OCI-LY7 (cell line): ENCODE measurements at regions not wholly inside any gene's neighbourhood (a gene's known extent, or its start where the extent isn't known, plus 50 kb on each side); places are given as distances from the start of the nearest gene placed in this dataset.

ENCODE experiments used
- BruUV-seq: library from RNA; stranded (reverse); fragments of 400-500 nt; replicated peaks from 2 replicates; lab custom pipeline; 2021; lab: Mats Ljungman, UMichigan
- CTCF ChIA-PET: fragments of 300-600 bp; sonication (Branson Sonifier 250); formaldehyde crosslinking; loops from one replicate; lab custom pipeline; 2022; ENCODE audit warnings: antibody characterized with exemption; ENCODE audit not compliant: unreplicated experiment; lab: Charles Lee
- POLR2A ChIA-PET: fragments of 300-600 bp; sonication (Branson Sonifier 250); formaldehyde crosslinking; loops from one replicate; lab custom pipeline; 2022; ENCODE audit warnings: antibody characterized with exemption; lab: Charles Lee
- DNase-seq: peaks from one replicate; pipeline ENCODE4 v3.0.0-alpha.2; 2015; ENCODE audit warnings: low spot score
- H2AFZ ChIP-seq: fragments of 200-600 bp; sonication (generic), shearing (Covaris generic); 2 replicates; pipeline ENCODE4 v1.6.1; 2014; ENCODE audit warnings: mild to moderate bottlenecking, antibody characterized with exemption, low read length, moderate library complexity
- H3K27ac ChIP-seq: fragments of 200-600 bp; sonication (generic); 2 replicates; pipeline ENCODE4 v1.5.1; 2014; ENCODE audit warnings: mixed run types, low read depth, mild to moderate bottlenecking, moderate library complexity, low read length, inconsistent platforms; ENCODE audit not compliant: poor library complexity, severe bottlenecking
- H3K36me3 ChIP-seq: fragments of 200-600 bp; sonication (generic); 2 replicates; pipeline ENCODE4 v1.6.1; 2014; ENCODE audit warnings: mild to moderate bottlenecking, antibody characterized with exemption, low read length, moderate library complexity, mixed read lengths; ENCODE audit not compliant: insufficient read depth
- H3K4me1 ChIP-seq: fragments of 200-600 bp; sonication (generic); 2 replicates; pipeline ENCODE4 v1.5.1; 2014; ENCODE audit warnings: mild to moderate bottlenecking, low read length; ENCODE audit not compliant: insufficient read depth, poor library complexity, severe bottlenecking
- H3K4me2 ChIP-seq: fragments of 200-600 bp; sonication (generic); 2 replicates; pipeline ENCODE4 v1.6.1; 2014; ENCODE audit warnings: mild to moderate bottlenecking, low read length
- H3K4me3 ChIP-seq: fragments of 200-600 bp; sonication (generic); 2 replicates; pipeline ENCODE4 v1.5.1; 2014; ENCODE audit warnings: mild to moderate bottlenecking, low read depth, low read length; ENCODE audit not compliant: poor library complexity, severe bottlenecking
- H3K79me2 ChIP-seq: fragments of 200-600 bp; sonication (generic); 2 replicates; pipeline ENCODE4 v1.6.1; 2016; ENCODE audit warnings: low read depth, mild to moderate bottlenecking, low read length, moderate library complexity, mixed read lengths; ENCODE audit not compliant: insufficient read depth
- H3K9me2 ChIP-seq: fragments of 200-600 bp; sonication (generic); 2 replicates; pipeline ENCODE4 v1.6.1; 2016; ENCODE audit warnings: mild to moderate bottlenecking, low read length, mixed read lengths; ENCODE audit not compliant: insufficient read depth
- H3K9me3 ChIP-seq: fragments of 200-600 bp; sonication (generic); 2 replicates; pipeline ENCODE4 v1.6.1; 2014; ENCODE audit warnings: mild to moderate bottlenecking, mixed run types, low read length, mixed read lengths
- H4K20me1 ChIP-seq: fragments of 200-600 bp; sonication (generic); 2 replicates; pipeline ENCODE4 v1.6.1; 2014; ENCODE audit warnings: mild to moderate bottlenecking, antibody characterized with exemption, low read length, moderate library complexity, mixed read lengths; ENCODE audit not compliant: insufficient read depth
- EZH2phosphoT487 ChIP-seq: fragments of 200-600 bp; sonication (generic); IDR thresholded peaks from 2 replicates; pipeline ENCODE4 v1.6.1; 2018; ENCODE audit warnings: low read depth, borderline replicate concordance, mild to moderate bottlenecking, mixed run types, antibody characterized with exemption, low read length, moderate library complexity, mixed read lengths
- intact Hi-C: fragments of 100-400 bp; cut with micrococcal nuclease; formaldehyde crosslinking; loops from one replicate; pipeline ENCODE4 v1.10.0; 2022; ENCODE audit not compliant: unreplicated experiment
- TF ChIP-seq, protein P1 (sequence below): fragments of 200-600 bp; sonication (generic); conservative IDR thresholded peaks from 2 replicates; pipeline ENCODE4 v1.5.1; 2014; ENCODE audit warnings: mild to moderate bottlenecking, antibody characterized with exemption, low read length, moderate library complexity, mixed read lengths

GRCh38 chr3:88259045-88259444 lies 109.3 kb downstream of the C3orf38 start:
- Histone ChIP-seq H3K36me3 (no peaks in the 10 kb centered on the region), H2AFZ (no peak overlapping the region), H3K27ac (no peak overlapping the region), H3K9me2 (no peaks in the 10 kb centered on the region), H3K4me1 (no peaks in the 10 kb centered on the region), H3K9me3 (no peaks in the 10 kb centered on the region), H3K79me2 (no peaks in the 10 kb centered on the region), H3K4me2 (no peak overlapping the region), H3K4me3 (no peak overlapping the region), H4K20me1 (no peaks in the 10 kb centered on the region)
- no TSS peak for BruUV-seq
- CTCF ChIA-PET = no interaction called here
- POLR2A ChIA-PET = no interaction called here
- no peak for TF ChIP-seq EZH2phosphoT487
- TF ChIP-seq, protein P1, sequence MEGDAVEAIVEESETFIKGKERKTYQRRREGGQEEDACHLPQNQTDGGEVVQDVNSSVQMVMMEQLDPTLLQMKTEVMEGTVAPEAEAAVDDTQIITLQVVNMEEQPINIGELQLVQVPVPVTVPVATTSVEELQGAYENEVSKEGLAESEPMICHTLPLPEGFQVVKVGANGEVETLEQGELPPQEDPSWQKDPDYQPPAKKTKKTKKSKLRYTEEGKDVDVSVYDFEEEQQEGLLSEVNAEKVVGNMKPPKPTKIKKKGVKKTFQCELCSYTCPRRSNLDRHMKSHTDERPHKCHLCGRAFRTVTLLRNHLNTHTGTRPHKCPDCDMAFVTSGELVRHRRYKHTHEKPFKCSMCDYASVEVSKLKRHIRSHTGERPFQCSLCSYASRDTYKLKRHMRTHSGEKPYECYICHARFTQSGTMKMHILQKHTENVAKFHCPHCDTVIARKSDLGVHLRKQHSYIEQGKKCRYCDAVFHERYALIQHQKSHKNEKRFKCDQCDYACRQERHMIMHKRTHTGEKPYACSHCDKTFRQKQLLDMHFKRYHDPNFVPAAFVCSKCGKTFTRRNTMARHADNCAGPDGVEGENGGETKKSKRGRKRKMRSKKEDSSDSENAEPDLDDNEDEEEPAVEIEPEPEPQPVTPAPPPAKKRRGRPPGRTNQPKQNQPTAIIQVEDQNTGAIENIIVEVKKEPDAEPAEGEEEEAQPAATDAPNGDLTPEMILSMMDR = no peak
- intact Hi-C loops = no loop called here
- DNase-seq = no peak

DNA sequence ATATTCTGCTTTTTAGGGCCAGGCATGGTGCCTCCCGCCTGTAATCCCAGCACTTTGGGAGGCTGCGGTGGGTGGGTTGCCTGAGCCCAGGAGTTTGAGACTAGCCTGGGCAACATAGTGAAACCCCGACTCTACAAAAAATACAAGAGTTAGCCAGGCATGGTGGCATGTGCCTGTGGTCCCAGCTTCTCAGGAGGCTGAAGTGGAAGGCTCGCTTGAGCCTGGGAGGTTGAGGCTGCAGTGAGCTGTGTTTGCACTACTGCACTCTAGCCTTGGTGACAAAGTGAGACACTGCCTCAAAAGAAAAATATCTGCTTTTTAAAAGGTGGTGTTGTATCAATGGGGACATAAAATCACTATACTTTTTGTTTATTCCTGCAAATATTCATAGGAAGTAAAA lies 112.8 kb downstream of the C3orf38 start:
- ChIA-PET POLR2A (no interaction called here), CTCF (no interaction called here)
- H3K27ac ChIP-seq = no peak overlapping the region
- H3K9me3 ChIP-seq = no peaks in the 10 kb centered on the region
- no peaks in the 10 kb centered on the region for H3K9me2 ChIP-seq
- H3K79me2 ChIP-seq = no peaks in the 10 kb centered on the region
- H3K36me3 ChIP-seq = no peaks in the 10 kb centered on the region
- no peaks in the 10 kb centered on the region for H3K4me1 ChIP-seq
- no peak overlapping the region for H3K4me3 ChIP-seq
- no peak overlapping the region for H3K4me2 ChIP-seq
- no peak overlapping the region; the same call in 1 of the 2 replicates for H2AFZ ChIP-seq
- no peak for DNase-seq
- intact Hi-C loops = no loop called here
- no peak for TF ChIP-seq EZH2phosphoT487
- TF ChIP-seq, protein P1 = no peak
- no peaks in the 10 kb centered on the region for H4K20me1 ChIP-seq
- no TSS peak for BruUV-seq

GRCh38 chr3:88263417-88264100 lies 113.8 kb downstream of the C3orf38 start:
- TF ChIP-seq, protein P1 = no peak
- H3K9me2 ChIP-seq = no peaks in the 10 kb centered on the region
- H3K79me2 ChIP-seq = no peaks in the 10 kb centered on the region
- no TSS peak for BruUV-seq
- H3K9me3 ChIP-seq = no peaks in the 10 kb centered on the region
- no peak overlapping the region for H3K4me3 ChIP-seq
- H3K27ac ChIP-seq = no peak overlapping the region
- CTCF ChIA-PET = no interaction called here
- H3K4me1 ChIP-seq = no peaks in the 10 kb centered on the region
- intact Hi-C loops = no loop called here
- H3K36me3 ChIP-seq = no peaks in the 10 kb centered on the region
- no peaks in the 10 kb centered on the region for H4K20me1 ChIP-seq
- H3K4me2 ChIP-seq = no peak overlapping the region
- POLR2A ChIA-PET = interaction anchor here (0.5 kb wide), 1 partner anchor 103 kb away, joined by 3 read pairs; no protein-coding TSS in a partner anchor
- DNase-seq = no peak
- no peak overlapping the region for H2AFZ ChIP-seq
